ENCODE measurements at regions not wholly inside any gene's neighbourhood (a gene's known extent, or its start where the extent isn't known, plus 50 kb on each side); places are given as distances from the start of the nearest gene placed in this dataset.

DNA sequence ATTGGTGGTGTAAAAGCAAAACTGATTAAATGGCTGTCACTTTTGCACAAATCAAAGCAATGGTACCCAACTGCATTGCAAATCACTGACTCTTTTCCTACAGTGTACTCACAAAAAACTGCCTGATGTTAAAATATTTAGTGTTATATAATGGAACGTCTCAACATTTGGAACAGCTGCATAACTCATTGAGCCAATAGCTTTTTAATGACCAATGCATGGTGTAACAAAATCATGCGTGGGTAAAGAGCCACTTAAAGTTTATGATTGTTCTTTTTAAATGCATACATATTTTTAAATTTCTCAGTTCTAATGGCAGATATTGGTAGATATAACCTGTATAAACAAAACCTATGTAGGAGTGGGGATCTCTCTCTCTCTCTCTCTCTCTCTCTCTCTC is 204.0 kb upstream of the MPHOSPH6 start:
- TF ChIP-seq NFE2 (CRISPR knock-in tag; IDR thresholded peaks at IDR 0.05) (no peak), ZNF136 (CRISPR knock-in tag; IDR thresholded peaks at IDR 0.05; ENCODE audit: low read depth) (no peak), JDP2 (CRISPR knock-in tag; IDR thresholded peaks at IDR 0.05; ENCODE audit: borderline replicate concordance) (no peak), ZNF562 (CRISPR knock-in tag; IDR thresholded peaks at IDR 0.05; ENCODE audit: borderline replicate concordance) (no peak), HNRNPLL (IDR thresholded peaks at IDR 0.05; ENCODE audit: low read depth, low read length, poor library complexity, severe bottlenecking) (no peak)
- H2AFZ ChIP-seq (ENCODE audit: low read length) = no peak overlapping the region
- in situ Hi-C loops (cut with HindIII; ENCODE audit: extremely low pct_ligation_motif_present, low pct_unique_long_range_greater_than_20kb) (no loop called here), intact Hi-C loops (cut with micrococcal nuclease; ENCODE audit: unreplicated experiment) (no loop called here)
- no peaks in the 10 kb centered on the region for H3K36me3 ChIP-seq (replicated peaks in 1 of 2; ENCODE audit: control insufficient read depth in 1 of 2, insufficient read depth in 2 of 2, low read length in 2 of 2)
- H4K20me1 ChIP-seq (ENCODE audit: insufficient read depth, low read length) = no peaks in the 10 kb centered on the region
- CTCF ChIA-PET (ENCODE audit: low intra/inter-chr PET ratio, low total read pairs) = no interaction called here
- 4% methylated on average over 2 of the region's 2 CpGs for WGBS (ENCODE audit: low lambda C conversion rate)
- FAIRE-seq (no peak), DNase-seq (ENCODE audit: low spot score) (no peak), ATAC-seq (no peak)
- no peaks in the 10 kb centered on the region for H3K79me2 ChIP-seq (ENCODE audit: insufficient read depth, low read length)
- H3K9ac ChIP-seq (ENCODE audit: insufficient read depth, low read depth, low read length) = no peak overlapping the region
- H3K27ac ChIP-seq (ENCODE audit: extremely low read length, insufficient read depth, low read length) = no peak overlapping the region
- POLR2A ChIA-PET = no interaction called here
- H3K4me3 ChIP-seq (replicated peaks in 1 of 3; ENCODE audit: insufficient read depth in 1 of 3, low read depth in 2 of 3, low read length in 3 of 3) = no peak overlapping the region
- no peak overlapping the region for H3K4me2 ChIP-seq (ENCODE audit: low read depth, low read length)
- BruUV-seq (replicated peaks) = no TSS peak
- H3K27me3 ChIP-seq (ENCODE audit: control insufficient read depth in 1 of 2, insufficient read depth in 2 of 2, low read length in 2 of 2) = 0 out of 5 replicates have a peak, but pooled peaks cover 0 to 3% of the 10 kb centered on the region in 2 experiments
- H3K4me1 ChIP-seq (ENCODE audit: insufficient read depth, low read length) = no peaks in the 10 kb centered on the region
- no peaks in the 10 kb centered on the region for H3K9me3 ChIP-seq (ENCODE audit: low read length)

DNA sequence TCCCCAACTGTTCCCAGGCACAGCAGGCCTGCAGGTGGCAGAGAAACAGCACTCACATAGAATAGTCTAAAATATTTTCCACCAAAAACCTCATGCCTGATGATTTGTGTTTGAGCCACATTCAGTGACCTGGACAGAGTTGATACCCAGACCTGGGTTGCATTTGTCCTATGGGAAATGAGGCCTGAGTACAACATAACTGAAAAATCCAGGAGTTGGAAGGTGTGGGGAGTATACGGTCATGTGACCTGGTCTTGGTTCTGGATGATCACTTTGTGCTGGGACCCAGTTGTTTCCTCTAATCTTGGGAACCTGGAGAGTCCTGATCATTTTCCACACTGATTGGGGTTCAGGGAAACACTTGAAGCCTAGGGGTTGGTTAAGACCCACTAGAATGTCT is 200.3 kb upstream of the MPHOSPH6 start:
- no peak overlapping the region for H2AFZ ChIP-seq (ENCODE audit: low read length)
- no peaks in the 10 kb centered on the region for H3K79me2 ChIP-seq (ENCODE audit: insufficient read depth, low read length)
- no peaks in the 10 kb centered on the region for H4K20me1 ChIP-seq (ENCODE audit: insufficient read depth, low read length)
- no peak for DNase-seq (ENCODE audit: low spot score)
- H3K36me3 ChIP-seq (replicated peaks in 1 of 2; ENCODE audit: control insufficient read depth in 1 of 2, insufficient read depth in 2 of 2, low read length in 2 of 2) = no peaks in the 10 kb centered on the region
- no peak for ATAC-seq
- no peaks in the 10 kb centered on the region for H3K9me3 ChIP-seq (ENCODE audit: low read length)
- ChIA-PET POLR2A (no interaction called here), CTCF (ENCODE audit: low intra/inter-chr PET ratio, low total read pairs) (no interaction called here)
- H3K4me3 ChIP-seq (replicated peaks in 1 of 3; ENCODE audit: insufficient read depth in 1 of 3, low read depth in 2 of 3, low read length in 3 of 3) = no peak overlapping the region
- no peak for FAIRE-seq
- no peak overlapping the region for H3K4me2 ChIP-seq (ENCODE audit: low read depth, low read length)
- no peak overlapping the region for H3K9ac ChIP-seq (ENCODE audit: insufficient read depth, low read depth, low read length)
- no peaks in the 10 kb centered on the region for H3K4me1 ChIP-seq (ENCODE audit: insufficient read depth, low read length)
- no peak overlapping the region for H3K27ac ChIP-seq (ENCODE audit: extremely low read length, insufficient read depth, low read length)
- H3K27me3 ChIP-seq (ENCODE audit: control insufficient read depth in 1 of 2, insufficient read depth in 2 of 2, low read length in 2 of 2) = no peaks in the 10 kb centered on the region; a peak in 1 of 5 replicates
- in situ Hi-C loops (cut with HindIII; ENCODE audit: extremely low pct_ligation_motif_present, low pct_unique_long_range_greater_than_20kb) = no loop called here
- intact Hi-C loops (cut with micrococcal nuclease; ENCODE audit: unreplicated experiment) = no loop called here
- no TSS peak for BruUV-seq (replicated peaks)
- TF ChIP-seq RXRB (CRISPR knock-in tag; IDR thresholded peaks at IDR 0.05; ENCODE audit: borderline replicate concordance) = no peak
- TF ChIP-seq PPARG (CRISPR knock-in tag; conservative IDR thresholded peaks at IDR 0.05) = no peak
- 95% methylated on average over 1 of the region's 1 CpG for WGBS (ENCODE audit: low lambda C conversion rate)
